Stimulated activated CD4-positive, alpha-beta T cell treated with anti-CD3 and anti-CD28 coated beads, Interleukin-1b, Interleukin-23, amount 100 ng/mL, for 24 hours (primary cell): ENCODE measurements at regions not wholly inside any gene's neighbourhood (a gene's known extent, or its start where the extent isn't known, plus 50 kb on each side); places are given as distances from the start of the nearest gene placed in this dataset.

Experiments
- DNase-seq, 4 experiments: peaks; one replicate each; pipeline ENCODE4 v3.0.0-alpha.2; 2020; ENCODE audit warnings: low read depth in 4 of 4, low spot score in 1 of 4

GRCh38 chr5:2502970-2503594 is 248.4 kb downstream of the IRX2 start:
- no peak for DNase-seq

- DNase-seq, result no peak
Observed at GRCh38 chr5:2499917-2500316, 251.6 kb downstream of the IRX2 start.

- no peak for DNase-seq
Observed at GRCh38 chr5:2496891-2497290, 254.6 kb downstream of the IRX2 start.

GRCh38 chr5:2496126-2496525 is 255.4 kb downstream of the IRX2 start:
- no peak for DNase-seq

- DNase-seq, result no peak
Observed at GRCh38 chr5:2493356-2493755, 258.1 kb downstream of the IRX2 start.

- no peak for DNase-seq
Observed at GRCh38 chr5:2492476-2492875, 259.0 kb downstream of the IRX2 start.

- DNase-seq, result no peak
Observed at GRCh38 chr5:2491846-2492245, 259.6 kb downstream of the IRX2 start.

- DNase-seq, result no peak
Observed at GRCh38 chr5:2489306-2489705, 262.2 kb downstream of the IRX2 start.

GRCh38 chr5:2488593-2488992 is 262.9 kb downstream of the IRX2 start:
- DNase-seq, result no peak

- no peak for DNase-seq
Observed at GRCh38 chr5:2487152-2487763, 264.2 kb downstream of the IRX2 start.

GRCh38 chr5:2486373-2486772 is 265.1 kb downstream of the IRX2 start:
- DNase-seq, result no peak

- no peak for DNase-seq
Observed at GRCh38 chr5:2482778-2483177, 268.7 kb downstream of the IRX2 start.

GRCh38 chr5:2480871-2481270 is 270.6 kb downstream of the IRX2 start:
- no peak for DNase-seq

- no peak for DNase-seq
Observed at GRCh38 chr5:2475902-2476301, 275.6 kb downstream of the IRX2 start.

GRCh38 chr5:2472670-2473069 is 278.8 kb downstream of the IRX2 start:
- no peak for DNase-seq

- no peak for DNase-seq
Observed at GRCh38 chr5:2471152-2471879, 280.2 kb downstream of the IRX2 start.

GRCh38 chr5:2466966-2467365 is 284.5 kb downstream of the IRX2 start:
- DNase-seq, result no peak

GRCh38 chr5:2465383-2465782 is 286.1 kb downstream of the IRX2 start:
- no peak for DNase-seq

GRCh38 chr5:2464141-2464540 is 287.3 kb downstream of the IRX2 start:
- DNase-seq, result no peak

GRCh38 chr5:2461701-2462691 is 289.5 kb downstream of the IRX2 start:
- no peak for DNase-seq

- DNase-seq, result no peak
Observed at GRCh38 chr5:2460098-2460497, 291.4 kb downstream of the IRX2 start.
